Ascending aorta (tissue), 2 donors: ENCODE measurements at regions not wholly inside any gene's neighbourhood (a gene's known extent, or its start where the extent isn't known, plus 50 kb on each side); places are given as distances from the start of the nearest gene placed in this dataset.

ENCODE experiments used
- DNase-seq, 2 donors: peaks; one replicate each; pipeline ENCODE4 v3.0.0-alpha.2; 2019; ENCODE audit warnings: low spot score in 2 of 2
- H3K27ac ChIP-seq, 2 donors: fragments of 200-600 bp; sonication (generic); one replicate each; pipeline ENCODE4 v1.5.1; 2016 to 2017; ENCODE audit warnings: mild to moderate bottlenecking in 1 of 2
- H3K27me3 ChIP-seq: fragments of 200-600 bp; sonication (generic); one replicate; pipeline ENCODE4 v1.5.1; 2017
- H3K36me3 ChIP-seq, 2 donors: fragments of 200-600 bp; sonication (generic); one replicate each; pipeline ENCODE4 v1.5.1; 2016
- H3K4me1 ChIP-seq, 2 donors: fragments of 200-600 bp; sonication (generic); one replicate each; pipeline ENCODE4 v1.5.1; 2016 to 2017; ENCODE audit warnings: mild to moderate bottlenecking in 1 of 2
- H3K4me3 ChIP-seq, 2 donors: fragments of 200-600 bp; sonication (generic); one replicate each; pipeline ENCODE4 v1.5.1; 2016 to 2017; ENCODE audit warnings: mild to moderate bottlenecking in 1 of 2
- H3K9me3 ChIP-seq, 2 donors: fragments of 200-600 bp; sonication (generic); one replicate each; pipeline ENCODE4 v1.5.1; 2016
- CTCF ChIP-seq, 3 experiments: fragments of 200-600 bp in 2 of 3; fragments of 450-650 bp in 1 of 3; sonication (generic) in 2 of 3; IDR thresholded peaks; one replicate each; pipeline ENCODE4 v1.5.1; 2016 to 2019; ENCODE audit warnings: antibody characterized with exemption in 3 of 3, mild to moderate bottlenecking in 1 of 3, moderate library complexity in 1 of 3
- intact Hi-C: fragments of 100-400 bp; cut with DNase I; formaldehyde crosslinking; loops from one replicate; pipeline ENCODE4 v1.15.1; 2023

GRCh38 chr2:126059379-126059778 lies 596.6 kb upstream of the GYPC start:
- TF ChIP-seq CTCF (IDR thresholded peaks at IDR 0.05) = no peak
- no peak for DNase-seq
- Histone ChIP-seq H3K27me3 (no peaks in the 10 kb centered on the region), H3K4me3 (no peak overlapping the region), H3K9me3 (no peaks in the 10 kb centered on the region), H3K4me1 (no peaks in the 10 kb centered on the region), H3K27ac (no peak overlapping the region), H3K36me3 (no peaks in the 10 kb centered on the region)
- intact Hi-C loops = no loop called here

DNA sequence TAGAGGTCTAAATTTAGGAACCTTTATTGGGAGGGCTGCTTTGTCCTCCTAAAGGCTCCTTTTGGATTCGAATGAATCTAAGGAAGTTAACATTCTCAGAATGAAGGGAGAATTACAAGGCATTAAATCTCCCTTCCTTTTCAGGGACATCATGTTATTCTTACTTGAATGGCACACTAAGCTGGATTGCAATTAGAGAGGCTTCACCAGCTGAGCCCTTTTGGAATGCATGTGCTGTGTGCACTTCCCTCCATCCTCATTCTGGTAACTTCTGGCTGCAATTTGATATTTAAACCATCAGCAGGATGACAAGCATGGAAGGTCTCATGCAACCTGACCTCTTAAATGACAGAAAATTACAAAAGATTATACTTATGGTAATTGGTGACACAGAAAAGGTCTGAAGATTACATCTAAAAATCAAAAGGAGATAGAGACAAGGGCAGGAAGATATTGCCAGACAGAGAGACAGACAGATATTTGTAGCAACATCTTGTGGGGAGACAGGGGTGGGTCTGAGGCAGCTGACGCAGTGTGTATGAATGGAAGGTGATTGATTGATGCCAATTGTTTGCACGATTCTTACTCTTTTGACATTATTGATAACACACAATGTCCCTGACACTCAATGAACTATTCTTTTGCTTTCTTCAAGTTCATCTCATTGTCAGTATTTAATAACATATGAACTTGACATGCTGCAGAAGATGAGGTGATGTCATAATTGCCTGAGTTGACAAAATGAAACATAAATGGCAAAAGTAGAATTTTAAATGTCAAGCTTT lies 570.8 kb upstream of the GYPC start:
- Histone ChIP-seq H3K4me3 (no peak overlapping the region), H3K27me3 (no peaks in the 10 kb centered on the region), H3K27ac (no peak overlapping the region), H3K4me1 (no peaks in the 10 kb centered on the region), H3K36me3 (no peaks in the 10 kb centered on the region), H3K9me3 (no peaks in the 10 kb centered on the region)
- DNase-seq = no peak
- intact Hi-C loops = no loop called here
- TF ChIP-seq CTCF (IDR thresholded peaks at IDR 0.05) = no peak

DNA sequence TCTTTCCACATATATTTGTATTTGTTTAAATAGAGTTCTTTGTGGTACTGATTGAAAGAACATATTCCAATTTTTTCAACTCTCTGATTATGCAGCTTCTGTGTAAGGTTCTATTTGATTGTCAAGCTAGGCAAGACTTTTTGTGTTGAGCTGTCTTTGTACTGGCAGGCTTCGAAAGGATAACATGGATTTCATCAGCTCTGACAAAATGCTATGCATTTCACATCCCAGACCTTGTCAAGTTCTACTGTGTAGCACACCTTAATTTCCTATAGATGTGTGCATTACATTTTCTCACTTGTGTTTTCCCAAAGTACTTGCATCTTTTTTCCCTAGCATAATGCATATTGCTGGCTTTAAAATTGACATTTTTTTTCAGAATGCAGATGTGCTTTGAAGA lies 555.0 kb upstream of the GYPC start:
- Histone ChIP-seq H3K27ac (no peak overlapping the region), H3K27me3 (no peaks in the 10 kb centered on the region), H3K9me3 (no peaks in the 10 kb centered on the region), H3K4me1 (no peaks in the 10 kb centered on the region), H3K36me3 (no peaks in the 10 kb centered on the region), H3K4me3 (no peak overlapping the region)
- TF ChIP-seq CTCF (IDR thresholded peaks at IDR 0.05) = no peak
- DNase-seq = no peak
- intact Hi-C loops = no loop called here

- intact Hi-C loops = no loop called here
- Histone ChIP-seq H3K36me3 (no peaks in the 10 kb centered on the region), H3K9me3 (no peaks in the 10 kb centered on the region), H3K27ac (no peak overlapping the region), H3K27me3 (no peaks in the 10 kb centered on the region), H3K4me3 (no peak overlapping the region), H3K4me1 (no peaks in the 10 kb centered on the region)
- no peak for TF ChIP-seq CTCF (IDR thresholded peaks at IDR 0.05)
- no peak for DNase-seq
These were observed 550.0 kb upstream of the GYPC start for GRCh38 chr2:126106006-126106405.

- no peaks in the 10 kb centered on the region for H3K27me3 ChIP-seq
- H3K36me3 ChIP-seq = no peaks in the 10 kb centered on the region
- no peak overlapping the region for H3K27ac ChIP-seq
- H3K4me1 ChIP-seq = no peaks in the 10 kb centered on the region
- H3K4me3 ChIP-seq = no peak overlapping the region
- no peaks in the 10 kb centered on the region for H3K9me3 ChIP-seq
- no peak for DNase-seq
- no peak for TF ChIP-seq CTCF (IDR thresholded peaks at IDR 0.05)
- intact Hi-C loops = no loop called here
These were observed 548.1 kb upstream of the GYPC start for GRCh38 chr2:126107883-126108282.

DNA sequence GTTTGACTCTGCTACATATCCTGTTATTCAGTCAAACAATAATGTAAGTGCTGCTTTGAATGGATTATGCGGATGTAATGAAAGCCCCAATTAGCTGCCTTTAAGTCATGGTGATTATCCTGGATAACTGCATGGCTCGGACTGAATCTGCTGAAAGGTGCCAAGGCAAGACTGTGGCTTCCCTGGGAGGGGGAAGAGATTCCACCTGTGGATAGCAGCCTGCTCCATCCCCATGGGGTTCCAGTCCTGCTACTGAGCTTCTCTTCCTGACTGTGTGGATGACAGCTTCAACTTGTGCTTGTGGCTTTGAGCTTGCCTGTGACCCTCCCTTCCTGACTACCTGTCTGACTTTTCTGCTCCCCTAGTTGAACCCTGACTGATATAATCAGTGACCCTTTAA lies 540.0 kb upstream of the GYPC start:
- TF ChIP-seq CTCF (IDR thresholded peaks at IDR 0.05) = no peak
- Histone ChIP-seq H3K36me3 (no peaks in the 10 kb centered on the region), H3K4me1 (no peaks in the 10 kb centered on the region), H3K27ac (no peak overlapping the region), H3K27me3 (no peaks in the 10 kb centered on the region), H3K9me3 (no peaks in the 10 kb centered on the region), H3K4me3 (no peak overlapping the region)
- intact Hi-C loops = no loop called here
- no peak for DNase-seq
